ENCODE measurements at regions not wholly inside any gene's neighbourhood (a gene's known extent, or its start where the extent isn't known, plus 50 kb on each side); places are given as distances from the start of the nearest gene placed in this dataset.

DNA sequence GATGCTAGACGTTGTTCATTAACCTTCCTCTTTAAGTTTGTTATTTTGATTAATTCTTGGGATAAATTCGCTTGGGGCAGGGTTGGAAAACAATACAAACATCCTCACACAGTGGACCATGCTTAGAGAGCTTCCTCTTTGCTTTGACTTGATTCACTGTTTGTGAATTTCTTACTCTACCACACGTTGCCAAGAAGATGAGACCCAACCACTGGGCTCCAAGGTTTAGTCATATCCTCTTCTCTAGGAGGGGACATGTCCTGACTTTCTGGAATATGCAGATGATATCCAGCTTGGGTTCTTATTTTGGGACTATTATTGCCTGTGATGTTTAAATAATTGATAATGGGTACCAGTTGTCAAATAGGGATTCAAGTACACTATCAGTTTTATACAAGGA, 428.2 kb downstream of the ATP23 start:
- TF ChIP-seq, protein P1, sequence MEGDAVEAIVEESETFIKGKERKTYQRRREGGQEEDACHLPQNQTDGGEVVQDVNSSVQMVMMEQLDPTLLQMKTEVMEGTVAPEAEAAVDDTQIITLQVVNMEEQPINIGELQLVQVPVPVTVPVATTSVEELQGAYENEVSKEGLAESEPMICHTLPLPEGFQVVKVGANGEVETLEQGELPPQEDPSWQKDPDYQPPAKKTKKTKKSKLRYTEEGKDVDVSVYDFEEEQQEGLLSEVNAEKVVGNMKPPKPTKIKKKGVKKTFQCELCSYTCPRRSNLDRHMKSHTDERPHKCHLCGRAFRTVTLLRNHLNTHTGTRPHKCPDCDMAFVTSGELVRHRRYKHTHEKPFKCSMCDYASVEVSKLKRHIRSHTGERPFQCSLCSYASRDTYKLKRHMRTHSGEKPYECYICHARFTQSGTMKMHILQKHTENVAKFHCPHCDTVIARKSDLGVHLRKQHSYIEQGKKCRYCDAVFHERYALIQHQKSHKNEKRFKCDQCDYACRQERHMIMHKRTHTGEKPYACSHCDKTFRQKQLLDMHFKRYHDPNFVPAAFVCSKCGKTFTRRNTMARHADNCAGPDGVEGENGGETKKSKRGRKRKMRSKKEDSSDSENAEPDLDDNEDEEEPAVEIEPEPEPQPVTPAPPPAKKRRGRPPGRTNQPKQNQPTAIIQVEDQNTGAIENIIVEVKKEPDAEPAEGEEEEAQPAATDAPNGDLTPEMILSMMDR (IDR thresholded peaks at IDR 0.05; ENCODE audit: borderline replicate concordance, extremely low read depth, low read length, poor library complexity, severe bottlenecking) = no peak
- TF ChIP-seq EZH2 (IDR thresholded peaks at IDR 0.05; ENCODE audit: borderline replicate concordance, low read depth, low read length, severe bottlenecking) = no peak
